ENCODE measurements at regions not wholly inside any gene's neighbourhood (a gene's known extent, or its start where the extent isn't known, plus 50 kb on each side); places are given as distances from the start of the nearest gene placed in this dataset.

GRCh38 chr2:38232454-38232853 is 144.6 kb downstream of the ATL2 start:
- Mint-ChIP-seq H3K27me3 (ENCODE audit: low read depth) (no peaks in the 10 kb centered on the region), H3K27ac (ENCODE audit: unreplicated experiment) (no peak overlapping the region), H3K4me3 (ENCODE audit: unreplicated experiment) (no peak overlapping the region), H3K9me3 (ENCODE audit: low read depth) (peaks cover 8% of the 10 kb centered on the region), H3K36me3 (ENCODE audit: low read depth) (no peaks in the 10 kb centered on the region), H3K4me1 (ENCODE audit: low read depth) (peaks cover 36% of the 10 kb centered on the region)
- DNase-seq (ENCODE audit: low spot score) = no peak
- TF ChIP-seq CTCF (IDR thresholded peaks at IDR 0.05) = no peak

GRCh38 chr2:38230756-38231155 is 146.3 kb downstream of the ATL2 start:
- Mint-ChIP-seq H3K9me3 (ENCODE audit: low read depth) (peaks cover 8% of the 10 kb centered on the region), H3K36me3 (ENCODE audit: low read depth) (no peaks in the 10 kb centered on the region), H3K27ac (ENCODE audit: unreplicated experiment) (no peak overlapping the region), H3K27me3 (ENCODE audit: low read depth) (no peaks in the 10 kb centered on the region), H3K4me1 (ENCODE audit: low read depth) (peaks cover 27% of the 10 kb centered on the region), H3K4me3 (ENCODE audit: unreplicated experiment) (no peak overlapping the region)
- no peak for TF ChIP-seq CTCF (IDR thresholded peaks at IDR 0.05)
- no peak for DNase-seq (ENCODE audit: low spot score)

GRCh38 chr2:38228753-38229152 is 148.3 kb downstream of the ATL2 start:
- no peaks in the 10 kb centered on the region for H3K27me3 Mint-ChIP-seq (ENCODE audit: low read depth)
- no peak overlapping the region for H3K4me3 Mint-ChIP-seq (ENCODE audit: unreplicated experiment)
- no peaks in the 10 kb centered on the region for H3K9me3 Mint-ChIP-seq (ENCODE audit: low read depth)
- H3K4me1 Mint-ChIP-seq (ENCODE audit: low read depth) = peaks cover 32% of the 10 kb centered on the region
- no peaks in the 10 kb centered on the region for H3K36me3 Mint-ChIP-seq (ENCODE audit: low read depth)
- no peak for DNase-seq (ENCODE audit: low spot score)
- TF ChIP-seq CTCF (IDR thresholded peaks at IDR 0.05) = no peak
- H3K27ac Mint-ChIP-seq (ENCODE audit: unreplicated experiment) = no peak overlapping the region

GRCh38 chr2:38224821-38225437 is 149.0 kb upstream of the CYP1B1 start:
- no peaks in the 10 kb centered on the region for H3K27me3 Mint-ChIP-seq (ENCODE audit: low read depth)
- H3K9me3 Mint-ChIP-seq (ENCODE audit: low read depth) = peaks cover 4% of the 10 kb centered on the region
- DNase-seq (ENCODE audit: low spot score) = no peak
- no peak for TF ChIP-seq CTCF (IDR thresholded peaks at IDR 0.05)
- H3K4me1 Mint-ChIP-seq (ENCODE audit: low read depth) = peaks cover 14% of the 10 kb centered on the region
- H3K4me3 Mint-ChIP-seq (ENCODE audit: unreplicated experiment) = no peak overlapping the region
- H3K27ac Mint-ChIP-seq (ENCODE audit: unreplicated experiment) = no peak overlapping the region
- H3K36me3 Mint-ChIP-seq (ENCODE audit: low read depth) = no peaks in the 10 kb centered on the region

GRCh38 chr2:38224181-38224580 is 148.2 kb upstream of the CYP1B1 start:
- no peak for DNase-seq (ENCODE audit: low spot score)
- Mint-ChIP-seq H3K9me3 (ENCODE audit: low read depth) (peaks cover 6% of the 10 kb centered on the region), H3K27me3 (ENCODE audit: low read depth) (no peaks in the 10 kb centered on the region), H3K4me1 (ENCODE audit: low read depth) (peaks cover 14% of the 10 kb centered on the region), H3K4me3 (ENCODE audit: unreplicated experiment) (no peak overlapping the region), H3K27ac (ENCODE audit: unreplicated experiment) (no peak overlapping the region), H3K36me3 (ENCODE audit: low read depth) (no peaks in the 10 kb centered on the region)
- no peak for TF ChIP-seq CTCF (IDR thresholded peaks at IDR 0.05)
